NCI-H460 (cell line): ENCODE measurements at regions not wholly inside any gene's neighbourhood (a gene's known extent, or its start where the extent isn't known, plus 50 kb on each side); places are given as distances from the start of the nearest gene placed in this dataset.

Experiments used
- DNase-seq: peaks from one replicate; pipeline ENCODE4 v3.0.0-alpha.2; 2016; ENCODE audit warnings: low read depth; ENCODE audit errors: extremely low read depth

GRCh38 chr15:69897471-69898237, 200.1 kb downstream of the TLE3 start:
- no peak for DNase-seq

GRCh38 chr15:69898243-69898642, 199.5 kb downstream of the TLE3 start:
- no peak for DNase-seq

- DNase-seq: no peak
Observed at GRCh38 chr15:69902414-69903062, 195.2 kb downstream of the TLE3 start.

- DNase-seq: no peak
Observed at GRCh38 chr15:69903470-69904469, 193.9 kb downstream of the TLE3 start.

GRCh38 chr15:69906256-69907185, 191.2 kb downstream of the TLE3 start:
- no peak for DNase-seq

- no peak for DNase-seq
Observed at GRCh38 chr15:69908060-69908459, 189.7 kb downstream of the TLE3 start.

- no peak for DNase-seq
Observed at GRCh38 chr15:69908590-69909420, 188.9 kb downstream of the TLE3 start.

- no peak for DNase-seq
Observed at GRCh38 chr15:69909719-69910444, 187.8 kb downstream of the TLE3 start.

- no peak for DNase-seq
Observed at GRCh38 chr15:69910514-69910913, 187.2 kb downstream of the TLE3 start.

- no peak for DNase-seq
Observed at GRCh38 chr15:69912116-69912515, 185.6 kb downstream of the TLE3 start.

GRCh38 chr15:69914040-69914439, 183.7 kb downstream of the TLE3 start:
- DNase-seq: no peak

- DNase-seq: no peak
Observed at GRCh38 chr15:69914960-69915359, 182.8 kb downstream of the TLE3 start.

GRCh38 chr15:69916169-69916785, 181.4 kb downstream of the TLE3 start:
- DNase-seq: no peak

- DNase-seq: no peak
Observed at GRCh38 chr15:69917056-69917455, 180.7 kb downstream of the TLE3 start.

- DNase-seq: no peak
Observed at GRCh38 chr15:69919816-69920215, 177.9 kb downstream of the TLE3 start.

- DNase-seq: no peak
Observed at GRCh38 chr15:69920221-69920620, 177.5 kb downstream of the TLE3 start.

- DNase-seq: no peak
Observed at GRCh38 chr15:69921626-69922619, 175.8 kb downstream of the TLE3 start.
